ENCODE measurements at regions not wholly inside any gene's neighbourhood (a gene's known extent, or its start where the extent isn't known, plus 50 kb on each side); places are given as distances from the start of the nearest gene placed in this dataset.

- Histone ChIP-seq H3K79me2 (ENCODE audit: insufficient read depth, low read length) (no peaks in the 10 kb centered on the region), H3K4me2 (ENCODE audit: low read length) (no peak overlapping the region), H3K36me3 (ENCODE audit: control insufficient read depth in 1 of 2, insufficient read depth in 2 of 2, low read length in 2 of 2) (no peaks in the 10 kb centered on the region), H3K4me3 (replicated peaks in 1 of 2; ENCODE audit: low read depth in 1 of 2, low read length in 2 of 2) (no peak overlapping the region), H3K27ac (ENCODE audit: low read depth, low read length) (no peak overlapping the region), H4K20me1 (ENCODE audit: insufficient read depth) (no peaks in the 10 kb centered on the region), H3K9me2 (ENCODE audit: insufficient read depth) (no peaks in the 10 kb centered on the region), H3K9ac (ENCODE audit: low read length) (no peak overlapping the region), H3K9me3 (ENCODE audit: control insufficient read depth in 1 of 2, insufficient read depth in 1 of 2, low read depth in 1 of 2, low read length in 2 of 2) (no peaks in the 10 kb centered on the region), H3K27me3 (ENCODE audit: insufficient read depth, low read length) (no peaks in the 10 kb centered on the region), H3K4me1 (ENCODE audit: control insufficient read depth in 1 of 2, insufficient read depth in 2 of 2, low read length in 2 of 2) (no peaks in the 10 kb centered on the region), H2AFZ (ENCODE audit: low read depth, low read length, poor library complexity, severe bottlenecking) (no peak overlapping the region)
- TF ChIP-seq ZFX (IDR thresholded peaks at IDR 0.05), result no peak
- TF ChIP-seq POLR2AphosphoS5 (IDR thresholded peaks at IDR 0.05; ENCODE audit: low read depth, low read length), result no peak
- no peak for TF ChIP-seq ZBTB33 (IDR thresholded peaks at IDR 0.05; ENCODE audit: extremely low read depth, insufficient replicate concordance, low read length)
- no peak for TF ChIP-seq REST (IDR thresholded peaks at IDR 0.05; ENCODE audit: low read depth)
- no peak for TF ChIP-seq CBX3 (IDR thresholded peaks at IDR 0.05; ENCODE audit: low read depth)
- TF ChIP-seq SP1 (IDR thresholded peaks at IDR 0.05; ENCODE audit: low read depth), result no peak
- no peak for TF ChIP-seq EZH2phosphoT487 (IDR thresholded peaks at IDR 0.05; ENCODE audit: borderline replicate concordance)
- TF ChIP-seq ATF3 (IDR thresholded peaks at IDR 0.05), result no peak
- no peak for TF ChIP-seq ZNF274 (IDR thresholded peaks at IDR 0.05; ENCODE audit: low read depth, low read length)
- no peak for TF ChIP-seq CEBPB (IDR thresholded peaks at IDR 0.05; ENCODE audit: low read depth)
- no peak for TF ChIP-seq JUND (IDR thresholded peaks at IDR 0.05)
- ChIA-PET POLR2A (no interaction called here), CTCF (no interaction called here), RAD21 (ENCODE audit: low non-redundant PET in 1 of 2, low total read pairs in 2 of 2, uncharacterized antibody in 2 of 2, unreplicated experiment in 2 of 2) (no interaction called here)
- DNase-seq (ENCODE audit: low read depth, low spot score) (no peak), ATAC-seq (no peak)
- BruUV-seq (replicated peaks), result no TSS peak
- intact Hi-C loops (cut with micrococcal nuclease), result no loop called here
These were observed 1610.7 kb upstream of the PCDH20 start for GRCh38 chr13:63026285-63026797.

Measured in HCT116 (cell line).